PC-9 (cell line): ENCODE measurements at regions not wholly inside any gene's neighbourhood (a gene's known extent, or its start where the extent isn't known, plus 50 kb on each side); places are given as distances from the start of the nearest gene placed in this dataset.

Experiments
- EZH2 ChIP-seq: fragments of 200-600 bp; sonication (generic); IDR thresholded peaks from 2 replicates; pipeline ENCODE4 v1.8.0; 2017; ENCODE audit warnings: antibody characterized with exemption, low read depth
- TF ChIP-seq, protein P1 (sequence below): fragments of 200-600 bp; sonication (generic); conservative IDR thresholded peaks from 2 replicates; pipeline ENCODE4 v1.6.1; 2017; ENCODE audit warnings: mixed run types, antibody characterized with exemption, mild to moderate bottlenecking, moderate library complexity

- TF ChIP-seq, protein P1, sequence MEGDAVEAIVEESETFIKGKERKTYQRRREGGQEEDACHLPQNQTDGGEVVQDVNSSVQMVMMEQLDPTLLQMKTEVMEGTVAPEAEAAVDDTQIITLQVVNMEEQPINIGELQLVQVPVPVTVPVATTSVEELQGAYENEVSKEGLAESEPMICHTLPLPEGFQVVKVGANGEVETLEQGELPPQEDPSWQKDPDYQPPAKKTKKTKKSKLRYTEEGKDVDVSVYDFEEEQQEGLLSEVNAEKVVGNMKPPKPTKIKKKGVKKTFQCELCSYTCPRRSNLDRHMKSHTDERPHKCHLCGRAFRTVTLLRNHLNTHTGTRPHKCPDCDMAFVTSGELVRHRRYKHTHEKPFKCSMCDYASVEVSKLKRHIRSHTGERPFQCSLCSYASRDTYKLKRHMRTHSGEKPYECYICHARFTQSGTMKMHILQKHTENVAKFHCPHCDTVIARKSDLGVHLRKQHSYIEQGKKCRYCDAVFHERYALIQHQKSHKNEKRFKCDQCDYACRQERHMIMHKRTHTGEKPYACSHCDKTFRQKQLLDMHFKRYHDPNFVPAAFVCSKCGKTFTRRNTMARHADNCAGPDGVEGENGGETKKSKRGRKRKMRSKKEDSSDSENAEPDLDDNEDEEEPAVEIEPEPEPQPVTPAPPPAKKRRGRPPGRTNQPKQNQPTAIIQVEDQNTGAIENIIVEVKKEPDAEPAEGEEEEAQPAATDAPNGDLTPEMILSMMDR: no peak
- TF ChIP-seq EZH2: no peak
These were observed 1671.6 kb upstream of the TENM3 start for GRCh38 chr4:180571516-180572055.
